ENCODE measurements at regions not wholly inside any gene's neighbourhood (a gene's known extent, or its start where the extent isn't known, plus 50 kb on each side); places are given as distances from the start of the nearest gene placed in this dataset.

GRCh38 chr1:147843486-147843885 lies 59.1 kb upstream of the GJA8 start:
- TF ChIP-seq CTCF (IDR thresholded peaks at IDR 0.05): no peak
- TF ChIP-seq POLR2A (IDR thresholded peaks at IDR 0.05): no peak
